ENCODE measurements at regions not wholly inside any gene's neighbourhood (a gene's known extent, or its start where the extent isn't known, plus 50 kb on each side); places are given as distances from the start of the nearest gene placed in this dataset.

GRCh38 chr2:185188656-185189055 lies 549.9 kb upstream of the FSIP2 start:
- no peak overlapping the region for H3K4ac ChIP-seq (replicated peaks; ENCODE audit: insufficient read length, low read depth, low read length)
- CTCF ChIA-PET (ENCODE audit: partially characterized antibody), result interaction anchor here (0.7 kb wide), 1 partner anchor 89 kb away, joined by 3 read pairs; no protein-coding TSS in a partner anchor
- no peak for FAIRE-seq

More at GRCh38 chr2:185188656-185189055, 549.9 kb upstream of the FSIP2 start:
- no peak overlapping the region for H3K56ac ChIP-seq (replicated peaks; ENCODE audit: insufficient read length, low read depth, low read length)
- no peak overlapping the region for H2BK20ac ChIP-seq (ENCODE audit: low read length)
- H2AK5ac ChIP-seq (ENCODE audit: low read depth, low read length), result no peak overlapping the region
- H3K79me2 ChIP-seq (ENCODE audit: control insufficient read depth in 1 of 2, insufficient read depth in 2 of 2, low read length in 2 of 2), result no peaks in the 10 kb centered on the region
- no peak overlapping the region for H3K23ac ChIP-seq (ENCODE audit: insufficient read length)
- no peak overlapping the region for H4K5ac ChIP-seq (ENCODE audit: insufficient read length, low read depth, low read length)
- H3K23me2 ChIP-seq (ENCODE audit: low read depth, low read length), result no peaks in the 10 kb centered on the region
- no peak overlapping the region for H2BK5ac ChIP-seq (ENCODE audit: low read depth, low read length)
- no peak overlapping the region for H3K14ac ChIP-seq (ENCODE audit: insufficient read length)
- H4K8ac ChIP-seq (ENCODE audit: extremely low read depth, insufficient read depth, low read length), result no peak overlapping the region
- no peaks in the 10 kb centered on the region for H3K36me3 ChIP-seq (ENCODE audit: control insufficient read depth in 2 of 4, insufficient read depth in 4 of 4, low read length in 3 of 4)
- H4K20me1 ChIP-seq (replicated peaks in 1 of 2; ENCODE audit: control insufficient read depth in 1 of 2, insufficient read depth in 2 of 2, low read length in 2 of 2), result no peaks in the 10 kb centered on the region
- no peak overlapping the region for H3K4me3 ChIP-seq (ENCODE audit: extremely low read depth in 1 of 4, insufficient read depth in 2 of 4, low read depth in 3 of 4, low read length in 4 of 4)
- POLR2A ChIA-PET (ENCODE audit: partially characterized antibody), result no interaction called here
- no peak overlapping the region for H3K4me2 ChIP-seq (ENCODE audit: insufficient read depth in 1 of 2, low read depth in 2 of 2, low read length in 2 of 2)
- TF ChIP-seq NANOG (IDR thresholded peaks at IDR 0.05; ENCODE audit: insufficient read depth, low read depth, low read length, poor library complexity, severe bottlenecking), result no peak
- TF ChIP-seq HDAC2 (IDR thresholded peaks at IDR 0.05; ENCODE audit: borderline replicate concordance in 1 of 2, low read depth in 2 of 2, low read length in 2 of 2), result no peak
- no peak for TF ChIP-seq BACH1 (IDR thresholded peaks at IDR 0.05; ENCODE audit: low read length)
- TF ChIP-seq ZNF274 (IDR thresholded peaks at IDR 0.05; ENCODE audit: borderline replicate concordance, extremely low read depth, low read length), result no peak
- no peak for TF ChIP-seq YY1 (IDR thresholded peaks at IDR 0.05; ENCODE audit: low read depth, low read length)
- no peak overlapping the region for H2BK12ac ChIP-seq (ENCODE audit: low read depth, low read length)
- DNase-seq (ENCODE audit: low read depth in 1 of 2, low spot score in 2 of 2), result no peak
- no peak overlapping the region for H3K9ac ChIP-seq (replicated peaks in 1 of 4; ENCODE audit: extremely low read depth in 1 of 4, low read depth in 3 of 4, low read length in 3 of 4)
- H3K27ac ChIP-seq (ENCODE audit: low read depth, low read length), result no peak overlapping the region
- H2BK120ac ChIP-seq (replicated peaks; ENCODE audit: low read depth, low read length), result no peak overlapping the region
- H4K91ac ChIP-seq (replicated peaks; ENCODE audit: insufficient read length, low read length), result no peak overlapping the region
- H3K9me3 ChIP-seq (ENCODE audit: insufficient read depth in 2 of 2, low read depth in 1 of 2, low read length in 1 of 2), result no peaks in the 10 kb centered on the region
- H3K79me1 ChIP-seq (ENCODE audit: low read depth, low read length), result no peaks in the 10 kb centered on the region
- no peaks in the 10 kb centered on the region for H3K4me1 ChIP-seq (replicated peaks in 1 of 4; ENCODE audit: control insufficient read depth in 3 of 4, insufficient read depth in 4 of 4, low read length in 3 of 4)
- H2BK15ac ChIP-seq (ENCODE audit: low read length), result no peak overlapping the region
- H3K27me3 ChIP-seq (replicated peaks in 1 of 4; ENCODE audit: control insufficient read depth in 3 of 4, extremely low read depth in 1 of 4, insufficient read depth in 3 of 4, low read length in 3 of 4), result no peaks in the 10 kb centered on the region
- H2AFZ ChIP-seq (ENCODE audit: low read length), result no peak overlapping the region
- no peak overlapping the region for H3K18ac ChIP-seq (ENCODE audit: extremely low read depth, low read length)

Measured in H1 (cell line).